GM23248 (cell line): ENCODE measurements at regions not wholly inside any gene's neighbourhood (a gene's known extent, or its start where the extent isn't known, plus 50 kb on each side); places are given as distances from the start of the nearest gene placed in this dataset.
"Not testable (repeated sequence)": the region's sequence is repeated elsewhere in the genome, so short reads cannot be mapped to it uniquely, and the experiment has no call there.

Source experiments
- DNase-seq: peaks from one replicate; pipeline ENCODE4 v3.0.0-alpha.2; 2015
- H2AFZ ChIP-seq: fragments of 200-600 bp; sonication (generic); 2 replicates; pipeline ENCODE4 v1.6.1; 2016; ENCODE audit warnings: antibody characterized with exemption
- H3F3A ChIP-seq: fragments of 200-600 bp; sonication (generic); 2 replicates; pipeline ENCODE4 v1.6.1; 2016; ENCODE audit warnings: mild to moderate bottlenecking, antibody characterized with exemption, mixed run types; ENCODE audit not compliant: insufficient read depth
- H3K27ac ChIP-seq: fragments of 200-600 bp; sonication (generic); 2 replicates; pipeline ENCODE4 v1.5.1; 2016; ENCODE audit warnings: mild to moderate bottlenecking
- H3K27me3 ChIP-seq: fragments of 200-600 bp; sonication (generic); replicated peaks from 2 replicates; pipeline ENCODE4 v1.6.1; 2016; ENCODE audit warnings: mild to moderate bottlenecking; ENCODE audit not compliant: insufficient read depth
- H3K36me3 ChIP-seq: fragments of 200-600 bp; sonication (generic); 2 replicates; pipeline ENCODE4 v1.6.1; 2016; ENCODE audit warnings: low read depth, mild to moderate bottlenecking
- H3K4me1 ChIP-seq: fragments of 200-600 bp; sonication (generic); 2 replicates; pipeline ENCODE4 v1.6.1; 2016; ENCODE audit warnings: mild to moderate bottlenecking; ENCODE audit not compliant: insufficient read depth
- H3K4me2 ChIP-seq: fragments of 200-600 bp; sonication (generic); one replicate; pipeline ENCODE4 v1.6.1; 2016; ENCODE audit warnings: mild to moderate bottlenecking; ENCODE audit not compliant: unreplicated experiment
- H3K4me3 ChIP-seq: fragments of 200-600 bp; sonication (generic); 2 replicates; pipeline ENCODE4 v1.5.1; 2016; ENCODE audit warnings: mild to moderate bottlenecking
- H3K79me2 ChIP-seq: fragments of 200-600 bp; sonication (generic); 2 replicates; pipeline ENCODE4 v1.6.1; 2016; ENCODE audit warnings: mild to moderate bottlenecking; ENCODE audit not compliant: insufficient read depth
- H3K9ac ChIP-seq: fragments of 200-600 bp; sonication (generic); 2 replicates; pipeline ENCODE4 v1.6.1; 2016; ENCODE audit warnings: mild to moderate bottlenecking
- H3K9me2 ChIP-seq: fragments of 200-600 bp; sonication (generic); 2 replicates; pipeline ENCODE4 v1.6.1; 2016; ENCODE audit warnings: mixed run types, mild to moderate bottlenecking, moderate library complexity; ENCODE audit not compliant: insufficient read depth
- H3K9me3 ChIP-seq: fragments of 200-600 bp; sonication (generic); one replicate; pipeline ENCODE4 v1.6.1; 2017; ENCODE audit warnings: low read depth
- H4K20me1 ChIP-seq: fragments of 200-600 bp; sonication (generic); 2 replicates; pipeline ENCODE4 v1.6.0; 2016; ENCODE audit not compliant: insufficient read depth
- EZH2 ChIP-seq: fragments of 200-600 bp; sonication (generic); IDR thresholded peaks from 2 replicates; pipeline ENCODE4 v1.6.1; 2018; ENCODE audit warnings: antibody characterized with exemption, mild to moderate bottlenecking; ENCODE audit not compliant: insufficient read depth, poor library complexity, severe bottlenecking
- EZH2phosphoT487 ChIP-seq: fragments of 200-600 bp; sonication (generic); IDR thresholded peaks from 2 replicates; pipeline ENCODE4 v1.6.1; 2018; ENCODE audit warnings: antibody characterized with exemption, moderate library complexity, mild to moderate bottlenecking, low read depth; ENCODE audit not compliant: insufficient read depth
- WGBS, 2 experiments: methylation state at CpG; one replicate each; pipeline ENCODE4 v1.1.6; 2015 to 2017; ENCODE audit warnings: low lambda C conversion rate in 2 of 2, low coverage in 1 of 2; ENCODE audit errors: missing lambda C conversion rate in 2 of 2; 5-methylcytosine and 5-hydroxymethylcytosine counted together
- in situ Hi-C: fragments of 300-500 bp; cut with MboI; formaldehyde crosslinking; loops from 2 replicates; pipeline ENCODE4 v1.15.0; 2020

DNA sequence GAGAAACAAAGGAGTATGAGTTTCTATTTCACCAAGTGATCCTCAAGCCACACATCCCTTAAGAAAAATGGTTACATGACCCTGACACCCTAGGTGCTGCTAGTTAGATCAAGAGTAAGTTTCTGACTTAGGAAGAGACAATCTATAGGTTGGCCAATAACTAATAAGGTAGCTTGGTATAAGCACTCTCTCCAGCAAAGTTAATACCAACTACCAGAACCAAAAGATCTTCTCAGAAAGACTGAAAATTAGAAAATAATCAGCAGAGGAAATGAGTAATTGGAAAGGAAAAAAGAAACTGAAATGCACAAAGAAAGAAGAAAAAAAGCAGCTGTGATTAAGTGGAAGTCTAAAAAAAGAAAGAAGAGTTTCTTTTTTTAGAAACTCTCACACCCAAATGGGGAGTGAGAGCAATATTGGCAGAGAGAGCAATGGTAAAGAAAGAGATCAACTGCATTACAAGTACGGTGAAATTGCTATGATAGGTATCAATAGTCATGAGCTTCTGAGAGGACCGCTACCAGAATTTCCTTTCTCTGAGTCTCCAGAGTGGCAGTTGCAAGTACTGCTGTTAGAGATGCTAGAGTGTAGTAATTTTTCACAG lies 195.5 kb downstream of the TMEM167A start:
- TF ChIP-seq EZH2 (no peak), EZH2phosphoT487 (no peak)
- Histone ChIP-seq H3K4me3 (no peak overlapping the region), H3K79me2 (no peaks in the 10 kb centered on the region), H3K27ac (no peak overlapping the region), H3K36me3 (0 out of 2 replicates have a peak, but pooled peaks cover 4% of the 10 kb centered on the region), H3K27me3 (peaks cover 21% of the 10 kb centered on the region; the same call in 1 of the 2 replicates), H3K9ac (no peak overlapping the region), H3F3A (no peaks in the 10 kb centered on the region), H4K20me1 (no peaks in the 10 kb centered on the region), H2AFZ (no peak overlapping the region), H3K4me2 (no peak overlapping the region), H3K4me1 (peaks cover 4% of the 10 kb centered on the region; the same call in 1 of the 2 replicates), H3K9me2 (no peaks in the 10 kb centered on the region), H3K9me3 (peaks cover 5% of the 10 kb centered on the region)
- no peak for DNase-seq
- 63 to 68% methylated on average over 2 of the region's 2 CpGs for WGBS, 2 experiments
- in situ Hi-C loops, result no loop called here

DNA sequence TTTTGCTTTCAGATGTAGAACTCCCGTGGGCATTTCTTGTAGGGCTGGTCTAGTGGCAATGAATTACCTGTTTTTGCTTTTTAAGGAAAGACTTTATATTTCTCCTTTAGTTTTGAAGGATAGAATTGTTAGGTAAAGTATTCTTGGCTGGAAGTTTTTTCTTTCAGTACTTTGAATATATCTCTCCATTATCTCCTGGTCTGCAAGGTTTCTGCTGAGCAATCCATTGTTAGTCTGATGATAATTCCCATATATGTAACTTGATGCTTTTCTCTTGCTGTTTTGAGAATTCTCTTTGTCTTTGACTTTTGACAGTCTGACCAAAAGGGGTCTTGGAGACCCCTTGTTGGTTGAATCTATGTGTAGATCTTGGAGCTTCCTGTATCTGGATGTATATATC lies 198.1 kb downstream of the TMEM167A start:
- TF ChIP-seq EZH2phosphoT487, result no peak
- no peak for TF ChIP-seq EZH2
- in situ Hi-C loops, result no loop called here
- H3K36me3 ChIP-seq, result 0 out of 2 replicates have a peak, but pooled peaks cover 4% of the 10 kb centered on the region
- H2AFZ ChIP-seq, result no peak overlapping the region
- WGBS, 2 experiments, result 20 to 32% methylated on average over 1 of the region's 1 CpG
- peaks cover 11% of the 10 kb centered on the region; the same call in 1 of the 2 replicates for H3K27me3 ChIP-seq
- H3K9me2 ChIP-seq, result no peaks in the 10 kb centered on the region
- H3K4me1 ChIP-seq, result no peaks in the 10 kb centered on the region
- H3K4me2 ChIP-seq, result no peak overlapping the region
- no peak overlapping the region for H3K9ac ChIP-seq
- H3K4me3 ChIP-seq, result no peak overlapping the region
- H3F3A ChIP-seq, result no peaks in the 10 kb centered on the region
- H3K79me2 ChIP-seq, result no peaks in the 10 kb centered on the region
- no peaks in the 10 kb centered on the region for H4K20me1 ChIP-seq
- no peak for DNase-seq
- peaks cover 5% of the 10 kb centered on the region for H3K9me3 ChIP-seq
- H3K27ac ChIP-seq, result no peak overlapping the region

DNA sequence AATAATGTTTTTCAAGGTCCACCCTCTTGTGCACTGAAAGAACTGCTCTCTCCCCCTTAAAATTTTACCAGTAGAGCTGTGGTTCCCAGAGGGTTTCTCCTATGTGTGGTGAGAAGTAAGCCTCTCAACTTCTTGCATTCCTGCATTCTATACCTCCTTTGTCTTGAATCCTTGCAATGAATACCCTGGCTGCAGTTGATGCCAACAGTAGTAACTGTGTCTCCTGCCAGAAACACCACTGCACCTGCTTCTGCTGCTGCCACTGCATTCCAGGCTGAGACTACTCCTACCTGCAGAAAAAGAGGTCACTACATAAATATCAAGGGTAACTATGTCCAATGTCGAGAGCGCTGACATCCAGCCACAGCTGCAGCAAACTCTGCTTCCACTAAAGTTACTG lies 203.7 kb downstream of the TMEM167A start:
- no peak overlapping the region for H2AFZ ChIP-seq
- peaks cover 4% of the 10 kb centered on the region for H3K9me3 ChIP-seq
- TF ChIP-seq EZH2phosphoT487 (no peak), EZH2 (no peak)
- WGBS, 2 experiments, result 7 to 10% methylated on average over 2 of the region's 2 CpGs
- no peaks in the 10 kb centered on the region for H3K79me2 ChIP-seq
- no peaks in the 10 kb centered on the region for H3F3A ChIP-seq
- H3K4me3 ChIP-seq, result no peak overlapping the region
- H3K4me1 ChIP-seq, result no peaks in the 10 kb centered on the region
- no peak overlapping the region for H3K4me2 ChIP-seq
- no peaks in the 10 kb centered on the region for H4K20me1 ChIP-seq
- in situ Hi-C loops, result no loop called here
- DNase-seq, result no peak
- H3K27me3 ChIP-seq, result no peaks in the 10 kb centered on the region
- H3K9ac ChIP-seq, result no peak overlapping the region
- no peaks in the 10 kb centered on the region for H3K9me2 ChIP-seq
- no peaks in the 10 kb centered on the region for H3K36me3 ChIP-seq
- no peak overlapping the region for H3K27ac ChIP-seq

DNA sequence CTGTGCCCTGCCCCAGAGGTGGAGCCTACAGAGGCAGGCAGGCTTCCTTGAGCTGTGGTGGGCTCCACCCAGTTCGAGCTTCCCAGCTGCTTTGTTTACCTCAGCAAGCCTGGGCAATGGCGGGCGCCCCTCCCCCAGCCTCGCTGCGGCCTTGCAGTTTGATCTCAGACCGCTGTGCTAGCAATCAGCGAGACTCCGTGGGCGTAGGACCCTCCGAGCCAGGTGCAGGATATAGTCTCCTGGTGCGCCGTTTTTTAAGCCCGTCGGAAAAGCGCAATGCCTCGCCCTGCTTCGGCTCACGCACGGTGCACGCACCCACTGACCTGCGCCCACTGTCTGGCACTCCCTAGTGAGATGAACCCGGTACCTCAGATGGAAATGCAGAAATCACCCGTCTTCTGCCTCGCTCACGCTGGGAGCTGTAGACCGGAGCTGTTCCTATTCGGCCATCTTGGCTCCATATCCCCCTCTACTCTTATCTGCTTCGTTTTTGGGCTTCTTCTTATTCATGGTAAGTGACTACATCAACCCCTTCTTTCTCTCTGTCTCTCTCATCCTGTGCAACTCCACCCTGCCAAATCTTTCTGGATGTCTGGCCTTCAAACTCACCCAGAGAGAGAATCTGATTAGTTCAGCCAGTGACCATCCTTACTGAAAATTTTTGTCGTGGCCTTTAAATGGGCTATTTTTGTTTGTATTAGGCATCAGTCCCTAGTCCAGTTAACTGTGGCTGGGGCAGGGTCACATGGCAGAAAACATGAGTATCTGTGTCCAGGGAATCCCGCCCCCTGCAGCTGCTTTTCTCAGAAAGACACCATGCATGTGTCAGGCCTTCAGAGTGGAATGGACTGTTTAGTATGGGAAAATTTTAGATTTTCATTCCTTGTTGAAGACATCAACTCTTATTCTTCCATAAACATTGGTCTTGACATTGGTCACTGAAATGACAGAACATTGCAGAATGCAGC lies 204.6 kb downstream of the TMEM167A start:
- H3K36me3 ChIP-seq, H3K4me3 ChIP-seq, H3K9me3 ChIP-seq, DNase-seq, H3K27me3 ChIP-seq, H3K9me2 ChIP-seq, H4K20me1 ChIP-seq, H2AFZ ChIP-seq, H3K79me2 ChIP-seq, H3F3A ChIP-seq, H3K9ac ChIP-seq, H3K4me1 ChIP-seq, in situ Hi-C loops, H3K4me2 ChIP-seq, H3K27ac ChIP-seq: not testable (repeated sequence)
- 68 to 71% methylated on average over 23 to 27 of the region's 30 CpGs for WGBS, 2 experiments
